HepG2 (cell line): ENCODE measurements at regions not wholly inside any gene's neighbourhood (a gene's known extent, or its start where the extent isn't known, plus 50 kb on each side); places are given as distances from the start of the nearest gene placed in this dataset.
A peak's percentile ranks its signal among the peaks of the same experiment; 100 is the strongest.

Source experiments
- ATAC-seq: fragments of 200-7000 bp; cut with Tn5 transposase; 3 replicates; pipeline ENCODE4 v1.9.1; 2020; ENCODE audit warnings: mild to moderate bottlenecking, moderate library complexity
- BruUV-seq: library from RNA; stranded (reverse); fragments of 400-500 nt; replicated peaks from 2 replicates; lab custom pipeline; 2021; lab: Mats Ljungman, UMichigan
- CTCF ChIA-PET: fragments of 300-600 bp; formaldehyde crosslinking; extraction: SDS; loops from one replicate; lab custom pipeline; 2021; ENCODE audit warnings: low total read pairs, inconsistent platforms, low intra/inter-chr PET ratio; lab: Yijun Ruan, JAX
- POLR2A ChIA-PET: fragments of 350-600 bp; sonication (Branson Sonifier 250); formaldehyde crosslinking; loops from one replicate; lab custom pipeline; 2020; ENCODE audit warnings: antibody characterized with exemption, inconsistent platforms; lab: Yijun Ruan, JAX
- DNase-seq: peaks from one replicate; pipeline ENCODE4 v3.0.0-alpha.2; 2015; ENCODE audit warnings: low spot score
- FAIRE-seq: peaks from 3 replicates; lab custom pipeline; 2011; peaks lifted over from hg19 to GRCh38; lab: Jason Lieb, UNC
- H2AFZ ChIP-seq: one replicate; pipeline ENCODE4 v1.6.1; 2011; ENCODE audit warnings: low read length, inconsistent platforms
- H3K27ac ChIP-seq: fragments of 300-600 bp; 3 replicates; pipeline ENCODE4 v1.8.0; 2011; ENCODE audit warnings: mixed run types, mild to moderate bottlenecking, mixed read lengths, low read length, inconsistent platforms; ENCODE audit not compliant: insufficient read depth; ENCODE audit errors: extremely low read length
- H3K27me3 ChIP-seq, 2 experiments: fragments of 200-600 bp in 1 of 2; 2 replicates in 1 of 2; 3 replicates in 1 of 2; pipeline versions ENCODE4 v1.6.0 to v1.8.0; 2011; ENCODE audit warnings: low read length in 2 of 2, mild to moderate bottlenecking in 2 of 2, moderate library complexity in 2 of 2, inconsistent platforms in 1 of 2; ENCODE audit not compliant: insufficient read depth in 2 of 2, control insufficient read depth in 1 of 2
- H3K36me3 ChIP-seq, 2 experiments: fragments of 200-600 bp in 1 of 2; replicated peaks in 1 of 2; 2 replicates in 1 of 2; 3 replicates in 1 of 2; pipeline versions ENCODE4 v1.5.1 to v1.8.0; 2011; ENCODE audit warnings: low read length in 2 of 2, inconsistent platforms in 1 of 2; ENCODE audit not compliant: insufficient read depth in 2 of 2, control insufficient read depth in 1 of 2
- H3K4me1 ChIP-seq: 2 replicates; pipeline ENCODE4 v1.5.1; 2012; ENCODE audit warnings: low read length, inconsistent platforms; ENCODE audit not compliant: insufficient read depth
- H3K4me2 ChIP-seq: 2 replicates; pipeline ENCODE4 v1.6.0; 2011; ENCODE audit warnings: low read depth, low read length, inconsistent platforms
- H3K4me3 ChIP-seq, 3 experiments: fragments of 200-600 bp in 1 of 3; sonication (generic), shearing (Covaris generic) in 1 of 3; replicated peaks in 1 of 3; 2 replicates each; pipeline ENCODE4 v1.5.1; 2011 to 2016; ENCODE audit warnings: low read length in 3 of 3, inconsistent platforms in 2 of 3, low read depth in 2 of 3, mild to moderate bottlenecking in 2 of 3, control low read depth in 1 of 3, mixed read lengths in 1 of 3; ENCODE audit not compliant: insufficient read depth in 1 of 3
- H3K79me2 ChIP-seq: one replicate; pipeline ENCODE4 v1.6.1; 2011; ENCODE audit warnings: low read length, inconsistent platforms; ENCODE audit not compliant: insufficient read depth
- H3K9ac ChIP-seq: 2 replicates; pipeline ENCODE4 v1.6.0; 2011; ENCODE audit warnings: mild to moderate bottlenecking, low read depth, low read length, inconsistent platforms; ENCODE audit not compliant: insufficient read depth
- H3K9me3 ChIP-seq: 2 replicates; pipeline ENCODE4 v1.5.1; 2012; ENCODE audit warnings: mild to moderate bottlenecking, low read length
- H4K20me1 ChIP-seq: 2 replicates; pipeline ENCODE4 v1.6.0; 2011; ENCODE audit warnings: inconsistent platforms, mild to moderate bottlenecking, low read length, moderate library complexity; ENCODE audit not compliant: insufficient read depth
- CEBPB ChIP-seq: IDR thresholded peaks from 2 replicates; pipeline ENCODE4 v1.6.1; 2011; ENCODE audit warnings: low read depth, low read length, improper control_type of control experiment, borderline replicate concordance
- ERF ChIP-seq: IDR thresholded peaks from 2 replicates; pipeline ENCODE4 v1.6.1; 2018; ENCODE audit warnings: missing biosample characterization, missing genetic modification reagents
- HIVEP1 ChIP-seq: sonication (generic); formaldehyde crosslinking; IDR thresholded peaks from 2 replicates; pipeline ENCODE4 v1.4.0; 2020; ENCODE audit warnings: mild to moderate bottlenecking, missing genetic modification reagents
- MYNN ChIP-seq: sonication (generic); formaldehyde crosslinking; IDR thresholded peaks from 2 replicates; pipeline ENCODE4 v1.4.0; 2020; ENCODE audit warnings: mild to moderate bottlenecking, low read depth, missing genetic modification reagents
- PHB2 ChIP-seq: fragments of 450-650 bp; IDR thresholded peaks from 2 replicates; pipeline ENCODE4 v1.6.1; 2018; ENCODE audit not compliant: partially characterized antibody
- STAG1 ChIP-seq: sonication (generic); formaldehyde crosslinking; IDR thresholded peaks from 2 replicates; pipeline ENCODE4 v1.4.0; 2020; ENCODE audit warnings: missing genetic modification reagents
- U2AF2 ChIP-seq: fragments of 200-400 bp; formaldehyde crosslinking; IDR thresholded peaks from 2 replicates; pipeline ENCODE4 v1.6.1; 2017; ENCODE audit warnings: low read depth, mild to moderate bottlenecking, low read length
- XRCC5 ChIP-seq: fragments of 200-400 bp; formaldehyde crosslinking; optimal IDR thresholded peaks from 2 replicates; pipeline ENCODE3; 2017; ENCODE audit warnings: mild to moderate bottlenecking, low read length
- ZNF121 ChIP-seq: sonication (generic); formaldehyde crosslinking; IDR thresholded peaks from 2 replicates; pipeline ENCODE4 v1.5.0; 2020; ENCODE audit warnings: mild to moderate bottlenecking, missing genetic modification reagents
- ZNF431 ChIP-seq: sonication (generic); formaldehyde crosslinking; IDR thresholded peaks from 2 replicates; pipeline ENCODE4 v1.9.0; 2022; ENCODE audit warnings: missing genetic modification reagents, low read depth, mild to moderate bottlenecking, borderline replicate concordance
- ZNF75D ChIP-seq: sonication (generic); formaldehyde crosslinking; IDR thresholded peaks from 2 replicates; pipeline ENCODE4 v1.8.1; 2023; ENCODE audit warnings: missing genetic modification reagents, mild to moderate bottlenecking, borderline replicate concordance
- ZNF841 ChIP-seq: sonication (generic); formaldehyde crosslinking; IDR thresholded peaks from 2 replicates; pipeline ENCODE4 v1.8.1; 2023; ENCODE audit warnings: missing genetic modification reagents, borderline replicate concordance
- WGBS: methylation state at CpG from one replicate; pipeline ENCODE4 v1.1.6; 2017; ENCODE audit warnings: low lambda C conversion rate; 5-methylcytosine and 5-hydroxymethylcytosine counted together
- in situ Hi-C: cut with HindIII; loops from 2 replicates; pipeline ENCODE4 v1.10.0; 2017; ENCODE audit warnings: low pct_unique_long_range_greater_than_20kb; ENCODE audit not compliant: extremely low pct_ligation_motif_present
- intact Hi-C: fragments of 100-400 bp; cut with micrococcal nuclease; formaldehyde crosslinking; loops from one replicate; pipeline ENCODE4 v1.10.0; 2022; ENCODE audit not compliant: unreplicated experiment
- TF ChIP-seq, protein P1 (sequence below): sonication (generic); formaldehyde crosslinking; IDR thresholded peaks from 2 replicates; pipeline ENCODE4 v1.4.0; 2020; ENCODE audit warnings: missing genetic modification reagents
- TF ChIP-seq, protein P2 (sequence below): sonication (generic); formaldehyde crosslinking; IDR thresholded peaks from 2 replicates; pipeline ENCODE4 v1.4.0; 2020; ENCODE audit warnings: missing genetic modification reagents, mild to moderate bottlenecking, borderline replicate concordance

DNA sequence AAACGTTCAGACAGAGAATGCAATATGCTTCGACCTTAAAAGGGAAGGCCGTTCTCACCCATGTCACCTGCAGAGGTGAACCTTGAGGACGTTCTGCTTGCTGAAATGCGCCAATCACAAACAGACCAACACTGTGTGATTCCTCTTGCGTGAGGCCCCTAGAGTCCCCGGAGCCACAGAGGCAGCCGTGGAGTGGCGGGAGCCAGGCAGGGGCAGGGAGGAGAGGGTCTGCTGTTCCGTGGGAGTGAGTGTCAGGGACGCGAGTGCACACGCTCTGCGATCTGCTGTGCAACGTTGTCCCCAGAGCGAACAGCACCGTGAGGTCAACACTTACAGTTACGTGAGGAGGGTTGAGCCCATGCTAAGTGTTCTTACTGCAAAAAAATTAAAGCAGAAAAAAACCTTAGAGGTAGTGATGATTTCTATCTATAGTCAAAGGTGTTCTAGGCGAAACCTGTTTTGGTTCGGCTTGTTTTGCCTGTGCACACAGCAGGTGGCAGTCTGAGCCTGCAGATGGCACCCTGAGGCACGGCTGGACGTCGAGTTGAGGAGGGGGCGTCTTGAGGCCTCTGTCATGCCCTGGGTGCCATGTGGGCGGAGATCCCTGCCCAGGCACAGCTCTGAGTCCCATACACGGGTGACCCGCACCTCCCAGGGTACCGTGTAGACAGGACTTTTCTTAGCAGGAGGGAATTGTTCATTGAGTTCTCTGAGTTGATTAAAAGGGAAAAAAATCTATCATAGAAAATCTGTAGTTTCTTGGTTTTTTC lies 71.7 kb upstream of the FRMD1 start (continued):
- TF ChIP-seq, protein P1, sequence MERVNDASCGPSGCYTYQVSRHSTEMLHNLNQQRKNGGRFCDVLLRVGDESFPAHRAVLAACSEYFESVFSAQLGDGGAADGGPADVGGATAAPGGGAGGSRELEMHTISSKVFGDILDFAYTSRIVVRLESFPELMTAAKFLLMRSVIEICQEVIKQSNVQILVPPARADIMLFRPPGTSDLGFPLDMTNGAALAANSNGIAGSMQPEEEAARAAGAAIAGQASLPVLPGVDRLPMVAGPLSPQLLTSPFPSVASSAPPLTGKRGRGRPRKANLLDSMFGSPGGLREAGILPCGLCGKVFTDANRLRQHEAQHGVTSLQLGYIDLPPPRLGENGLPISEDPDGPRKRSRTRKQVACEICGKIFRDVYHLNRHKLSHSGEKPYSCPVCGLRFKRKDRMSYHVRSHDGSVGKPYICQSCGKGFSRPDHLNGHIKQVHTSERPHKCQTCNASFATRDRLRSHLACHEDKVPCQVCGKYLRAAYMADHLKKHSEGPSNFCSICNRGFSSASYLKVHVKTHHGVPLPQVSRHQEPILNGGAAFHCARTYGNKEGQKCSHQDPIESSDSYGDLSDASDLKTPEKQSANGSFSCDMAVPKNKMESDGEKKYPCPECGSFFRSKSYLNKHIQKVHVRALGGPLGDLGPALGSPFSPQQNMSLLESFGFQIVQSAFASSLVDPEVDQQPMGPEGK (CRISPR knock-in tag), result peak; percentile 43

DNA sequence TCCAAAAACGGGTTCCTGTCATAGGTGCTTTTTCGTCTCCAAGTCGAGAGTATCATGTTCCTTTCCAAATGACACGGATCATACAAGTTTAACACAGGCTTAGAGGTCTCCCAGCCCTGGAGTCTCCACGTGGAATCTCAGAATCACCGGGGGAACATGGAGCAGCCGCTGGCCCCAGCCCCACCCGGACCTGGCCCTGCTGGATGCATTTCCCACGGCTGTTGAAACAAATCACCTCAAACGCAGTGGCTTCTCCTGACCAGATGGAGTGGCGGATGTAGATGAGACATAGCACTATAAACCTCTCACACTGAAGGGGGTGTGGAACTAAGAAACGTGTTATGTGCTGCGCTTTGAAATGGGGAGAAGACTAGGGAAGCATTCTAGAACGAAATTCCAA lies 70.0 kb upstream of the FRMD1 start:
- ATAC-seq (no peak), DNase-seq (no peak), FAIRE-seq (no peak)
- Histone ChIP-seq H3K27ac (no peak overlapping the region), H3K79me2 (no peaks in the 10 kb centered on the region), H3K4me3 (no peak overlapping the region), H3K27me3 (peaks cover 0 to 32% of the 10 kb centered on the region in 2 experiments; a peak in 4 of 5 replicates), H3K36me3 (no peaks in the 10 kb centered on the region), H2AFZ (no peak overlapping the region), H3K9me3 (no peaks in the 10 kb centered on the region), H3K9ac (no peak overlapping the region), H3K4me1 (peaks cover 16% of the 10 kb centered on the region), H4K20me1 (no peaks in the 10 kb centered on the region), H3K4me2 (no peak overlapping the region)
- intact Hi-C loops, result no loop called here
- no TSS peak for BruUV-seq
- POLR2A ChIA-PET, result no interaction called here
- in situ Hi-C loops, result no loop called here
- TF ChIP-seq CEBPB (no peak), HIVEP1 (CRISPR knock-in tag) (no peak), STAG1 (CRISPR knock-in tag) (no peak), U2AF2 (no peak), XRCC5 (no peak), ZNF841 (CRISPR knock-in tag) (no peak), ZNF121 (no peak), ZNF75D (no peak), PHB2 (no peak), ERF (CRISPR knock-in tag) (no peak), ZNF431 (no peak), MYNN (CRISPR knock-in tag) (no peak)
- TF ChIP-seq, protein P2, sequence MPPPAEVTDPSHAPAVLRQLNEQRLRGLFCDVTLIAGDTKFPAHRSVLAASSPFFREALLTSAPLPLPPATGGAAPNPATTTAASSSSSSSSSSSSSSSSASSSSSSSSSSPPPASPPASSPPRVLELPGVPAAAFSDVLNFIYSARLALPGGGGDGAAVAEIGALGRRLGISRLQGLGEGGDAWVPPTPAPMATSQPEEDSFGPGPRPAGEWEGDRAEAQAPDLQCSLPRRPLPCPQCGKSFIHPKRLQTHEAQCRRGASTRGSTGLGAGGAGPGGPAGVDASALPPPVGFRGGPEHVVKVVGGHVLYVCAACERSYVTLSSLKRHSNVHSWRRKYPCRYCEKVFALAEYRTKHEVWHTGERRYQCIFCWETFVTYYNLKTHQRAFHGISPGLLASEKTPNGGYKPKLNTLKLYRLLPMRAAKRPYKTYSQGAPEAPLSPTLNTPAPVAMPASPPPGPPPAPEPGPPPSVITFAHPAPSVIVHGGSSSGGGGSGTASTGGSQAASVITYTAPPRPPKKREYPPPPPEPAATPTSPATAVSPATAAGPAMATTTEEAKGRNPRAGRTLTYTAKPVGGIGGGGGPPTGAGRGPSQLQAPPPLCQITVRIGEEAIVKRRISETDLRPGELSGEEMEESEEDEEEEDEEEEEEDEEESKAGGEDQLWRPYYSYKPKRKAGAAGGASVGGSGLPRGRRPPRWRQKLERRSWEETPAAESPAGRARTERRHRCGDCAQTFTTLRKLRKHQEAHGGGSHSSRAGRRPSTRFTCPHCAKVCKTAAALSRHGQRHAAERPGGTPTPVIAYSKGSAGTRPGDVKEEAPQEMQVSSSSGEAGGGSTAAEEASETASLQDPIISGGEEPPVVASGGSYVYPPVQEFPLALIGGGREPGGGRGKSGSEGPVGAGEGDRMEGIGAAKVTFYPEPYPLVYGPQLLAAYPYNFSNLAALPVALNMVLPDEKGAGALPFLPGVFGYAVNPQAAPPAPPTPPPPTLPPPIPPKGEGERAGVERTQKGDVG (CRISPR knock-in tag), result no peak
- CTCF ChIA-PET, result no interaction called here
- WGBS, result 18% methylated on average over 13 of the region's 14 CpGs
